CD14-positive monocyte (primary cell): ENCODE measurements at regions not wholly inside any gene's neighbourhood (a gene's known extent, or its start where the extent isn't known, plus 50 kb on each side); places are given as distances from the start of the nearest gene placed in this dataset.

Experiments used
- DNase-seq, 3 donors: peaks; one replicate each; pipeline ENCODE4 v3.0.0-alpha.2; 2011 to 2022
- H2AFZ ChIP-seq: 2 replicates; pipeline ENCODE4 v1.6.0; 2012; ENCODE audit warnings: mild to moderate bottlenecking, low read depth, low read length, inconsistent platforms; ENCODE audit not compliant: insufficient read depth, poor library complexity, severe bottlenecking
- H3K27ac ChIP-seq, 2 donors: 1 replicate in 1 of 2; 2 replicates in 1 of 2; pipeline ENCODE4 v1.5.1; 2012 to 2013; ENCODE audit warnings: low read length in 2 of 2, control low read depth in 1 of 2, inconsistent platforms in 1 of 2, low read depth in 1 of 2, mild to moderate bottlenecking in 1 of 2
- H3K27me3 ChIP-seq, 2 donors: one replicate each; pipeline versions ENCODE4 v1.6.0 to v1.6.1; 2011 to 2013; ENCODE audit warnings: low read length in 2 of 2; ENCODE audit not compliant: control insufficient read depth in 2 of 2, insufficient read depth in 2 of 2
- H3K36me3 ChIP-seq, 2 donors: replicated peaks in 1 of 2; 1 replicate in 1 of 2; 2 replicates in 1 of 2; pipeline versions ENCODE4 v1.5.1 to v1.6.1; 2012 to 2013; ENCODE audit warnings: low read length in 2 of 2, control low read depth in 1 of 2, inconsistent platforms in 1 of 2, mild to moderate bottlenecking in 1 of 2; ENCODE audit not compliant: insufficient read depth in 2 of 2, control insufficient read depth in 1 of 2
- H3K4me1 ChIP-seq, 2 donors: 1 replicate in 1 of 2; 2 replicates in 1 of 2; pipeline versions ENCODE4 v1.5.1 to v1.6.1; 2012 to 2013; ENCODE audit warnings: low read length in 2 of 2, control low read depth in 1 of 2, inconsistent platforms in 1 of 2, mild to moderate bottlenecking in 1 of 2, moderate library complexity in 1 of 2; ENCODE audit not compliant: insufficient read depth in 2 of 2, control insufficient read depth in 1 of 2
- H3K4me2 ChIP-seq: replicated peaks from 2 replicates; pipeline ENCODE3; 2012; ENCODE audit warnings: low read length, moderate library complexity, mild to moderate bottlenecking; ENCODE audit not compliant: poor library complexity, severe bottlenecking; ENCODE audit errors: extremely low read depth
- H3K4me3 ChIP-seq, 3 experiments: fragments of 200-600 bp in 1 of 3; sonication (generic) in 1 of 3; replicated peaks in 1 of 3; 1 replicate in 2 of 3; 2 replicates in 1 of 3; pipeline ENCODE4 v1.5.1; 2011 to 2013; ENCODE audit warnings: low read length in 3 of 3, mild to moderate bottlenecking in 3 of 3, control low read depth in 2 of 3, low read depth in 2 of 3, inconsistent platforms in 1 of 3, moderate library complexity in 1 of 3
- H3K79me2 ChIP-seq: 2 replicates; pipeline ENCODE4 v1.6.0; 2012; ENCODE audit warnings: mild to moderate bottlenecking, control low read depth, inconsistent platforms, low read length, moderate library complexity; ENCODE audit not compliant: insufficient read depth
- H3K9ac ChIP-seq: 2 replicates; pipeline ENCODE4 v1.6.0; 2017; ENCODE audit warnings: low read length, mild to moderate bottlenecking; ENCODE audit not compliant: insufficient read depth, poor library complexity, severe bottlenecking
- H3K9me3 ChIP-seq, 2 donors: replicated peaks in 1 of 2; 1 replicate in 1 of 2; 2 replicates in 1 of 2; pipeline versions ENCODE4 v1.5.1 to v1.6.1; 2012 to 2013; ENCODE audit warnings: low read length in 2 of 2, control low read depth in 1 of 2; ENCODE audit not compliant: control insufficient read depth in 1 of 2, insufficient read depth in 1 of 2
- H4K20me1 ChIP-seq: 2 replicates; pipeline ENCODE4 v1.6.0; 2012; ENCODE audit warnings: mild to moderate bottlenecking, low read length, control low read depth, moderate library complexity; ENCODE audit not compliant: insufficient read depth
- H3K27ac Mint-ChIP-seq, 7 donors: one replicate each; pipeline ENCODE4 v1.8.0; 2020; ENCODE audit warnings: mild to moderate bottlenecking in 7 of 7, mixed read lengths in 7 of 7, moderate library complexity in 6 of 7, inconsistent platforms in 2 of 7
- H3K27me3 Mint-ChIP-seq, 3 donors: one replicate each; pipeline ENCODE4 v1.8.0; 2021 to 2022; ENCODE audit warnings: low read depth in 3 of 3, mild to moderate bottlenecking in 3 of 3, mixed read lengths in 3 of 3, moderate library complexity in 3 of 3, inconsistent platforms in 1 of 3
- H3K36me3 Mint-ChIP-seq, 2 donors: one replicate each; pipeline ENCODE4 v1.8.0; 2020; ENCODE audit warnings: mixed read lengths in 2 of 2, inconsistent platforms in 1 of 2, mild to moderate bottlenecking in 1 of 2
- H3K4me1 Mint-ChIP-seq: one replicate; pipeline ENCODE4 v1.8.0; 2020; ENCODE audit warnings: mild to moderate bottlenecking, mixed read lengths
- H3K4me3 Mint-ChIP-seq, 2 donors: one replicate each; pipeline ENCODE4 v1.8.0; 2020; ENCODE audit warnings: mild to moderate bottlenecking in 2 of 2, mixed read lengths in 2 of 2, moderate library complexity in 1 of 2
- H3K9me3 Mint-ChIP-seq, 7 donors: one replicate each; pipeline ENCODE4 v1.8.0; 2020 to 2022; ENCODE audit warnings: mixed read lengths in 7 of 7, mild to moderate bottlenecking in 6 of 7, moderate library complexity in 6 of 7, inconsistent platforms in 2 of 7
- WGBS: methylation state at CpG from one replicate; pipeline ENCODE4 v1.1.5; 2013; ENCODE audit warnings: missing lambda C conversion rate; ENCODE audit not compliant: insufficient coverage; 5-methylcytosine and 5-hydroxymethylcytosine counted together
- intact Hi-C, 2 donors: fragments of 100-400 bp; cut with micrococcal nuclease; formaldehyde crosslinking; loops; one replicate each; pipeline versions ENCODE4 v1.15.0 to v1.15.1; 2023
- TF ChIP-seq, protein P1 (sequence below): fragments of 200-600 bp; IDR thresholded peaks from one replicate; pipeline ENCODE4 v1.8.0; 2022; ENCODE audit warnings: antibody characterized with exemption, mild to moderate bottlenecking

DNA sequence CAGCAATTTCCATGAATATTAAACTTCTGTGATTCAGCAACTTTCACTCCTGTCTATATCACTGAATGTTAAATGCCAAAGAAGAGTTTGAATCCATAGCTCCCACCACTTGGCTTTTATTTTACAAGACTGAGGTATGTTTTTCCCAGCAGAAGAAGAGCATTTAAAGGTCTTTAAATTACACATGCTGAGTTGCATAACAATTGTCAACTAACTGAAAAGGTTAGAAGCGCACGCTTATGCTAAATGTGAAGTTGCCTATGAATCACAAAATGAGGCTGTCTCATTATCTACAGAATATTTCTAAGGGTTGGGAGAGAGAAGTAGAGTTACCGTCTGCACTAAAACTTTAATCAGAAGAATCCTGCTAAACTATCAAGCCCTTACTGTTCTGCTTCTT, 1086.3 kb downstream of the FAM181B start:
- peaks cover 5 to 9% (median 9%) of the 10 kb centered on the region in 3 donors for H3K27me3 Mint-ChIP-seq
- H3K36me3 Mint-ChIP-seq: no peaks in the 10 kb centered on the region
- H3K4me1 Mint-ChIP-seq: no peaks in the 10 kb centered on the region
- no peaks in the 10 kb centered on the region for H3K9me3 Mint-ChIP-seq
- Histone ChIP-seq H2AFZ (no peak overlapping the region), H4K20me1 (no peaks in the 10 kb centered on the region), H3K4me2 (no peak overlapping the region), H3K36me3 (no peaks in the 10 kb centered on the region), H3K27ac (no peak overlapping the region), H3K79me2 (no peaks in the 10 kb centered on the region), H3K4me1 (no peaks in the 10 kb centered on the region), H3K4me3 (no peak overlapping the region), H3K9ac (no peak overlapping the region), H3K27me3 (peaks cover 2 to 9% of the 10 kb centered on the region in 2 donors), H3K9me3 (no peaks in the 10 kb centered on the region)
- no CpG with 5 or more reads among the region's 3 CpGs for WGBS
- TF ChIP-seq, protein P1, sequence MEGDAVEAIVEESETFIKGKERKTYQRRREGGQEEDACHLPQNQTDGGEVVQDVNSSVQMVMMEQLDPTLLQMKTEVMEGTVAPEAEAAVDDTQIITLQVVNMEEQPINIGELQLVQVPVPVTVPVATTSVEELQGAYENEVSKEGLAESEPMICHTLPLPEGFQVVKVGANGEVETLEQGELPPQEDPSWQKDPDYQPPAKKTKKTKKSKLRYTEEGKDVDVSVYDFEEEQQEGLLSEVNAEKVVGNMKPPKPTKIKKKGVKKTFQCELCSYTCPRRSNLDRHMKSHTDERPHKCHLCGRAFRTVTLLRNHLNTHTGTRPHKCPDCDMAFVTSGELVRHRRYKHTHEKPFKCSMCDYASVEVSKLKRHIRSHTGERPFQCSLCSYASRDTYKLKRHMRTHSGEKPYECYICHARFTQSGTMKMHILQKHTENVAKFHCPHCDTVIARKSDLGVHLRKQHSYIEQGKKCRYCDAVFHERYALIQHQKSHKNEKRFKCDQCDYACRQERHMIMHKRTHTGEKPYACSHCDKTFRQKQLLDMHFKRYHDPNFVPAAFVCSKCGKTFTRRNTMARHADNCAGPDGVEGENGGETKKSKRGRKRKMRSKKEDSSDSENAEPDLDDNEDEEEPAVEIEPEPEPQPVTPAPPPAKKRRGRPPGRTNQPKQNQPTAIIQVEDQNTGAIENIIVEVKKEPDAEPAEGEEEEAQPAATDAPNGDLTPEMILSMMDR: no peak
- H3K27ac Mint-ChIP-seq: no peak overlapping the region
- intact Hi-C loops: loop anchor here in 1 of 2 donors (5.0 kb wide), 1 partner anchor 1050 kb away; no protein-coding TSS in a partner anchor
- no peak for DNase-seq
- no peak overlapping the region for H3K4me3 Mint-ChIP-seq

DNA sequence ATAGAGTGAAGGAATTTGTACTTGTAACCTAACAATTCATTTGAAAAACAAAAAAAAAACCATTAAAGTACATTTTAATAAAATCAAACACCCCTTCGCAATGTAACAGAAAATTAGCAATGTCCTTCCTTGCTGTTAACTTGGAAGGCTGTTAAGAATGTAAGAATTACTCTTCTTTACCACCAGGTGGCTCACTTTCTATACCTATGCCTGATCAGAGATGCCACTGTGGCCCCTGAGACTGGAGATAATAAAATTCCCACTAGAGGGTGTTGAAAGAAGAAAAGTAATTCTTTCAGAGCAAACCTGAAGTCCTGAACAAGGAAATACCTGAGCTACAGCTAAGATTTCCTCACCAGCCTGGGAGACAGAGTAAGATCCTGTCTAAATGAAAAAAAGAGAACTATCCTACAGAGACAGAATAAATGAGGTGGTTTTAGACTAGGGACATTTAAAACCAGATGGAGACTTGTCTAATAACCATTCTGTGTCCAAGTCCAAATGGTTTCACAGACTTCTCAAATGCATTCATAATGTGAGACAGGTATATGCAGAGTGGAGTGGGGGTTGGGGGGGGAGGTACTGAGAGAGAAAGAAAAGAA, 1089.3 kb downstream of the FAM181B start:
- no CpG with 5 or more reads among the region's 1 CpG for WGBS
- no peak overlapping the region for H3K4me3 Mint-ChIP-seq
- H3K9ac ChIP-seq: no peak overlapping the region
- intact Hi-C loops: loop anchor here in 1 of 2 donors (5.0 kb wide), 1 partner anchor 1058 kb away; no protein-coding TSS in a partner anchor
- no peak overlapping the region for H3K27ac Mint-ChIP-seq
- no peak overlapping the region for H3K4me3 ChIP-seq
- no peak overlapping the region for H2AFZ ChIP-seq
- no peaks in the 10 kb centered on the region for H3K9me3 Mint-ChIP-seq
- H3K36me3 Mint-ChIP-seq: no peaks in the 10 kb centered on the region
- no peaks in the 10 kb centered on the region for H3K79me2 ChIP-seq
- H3K9me3 ChIP-seq: no peaks in the 10 kb centered on the region
- H3K27me3 Mint-ChIP-seq: peaks cover 5 to 9% (median 8%) of the 10 kb centered on the region in 3 donors
- TF ChIP-seq, protein P1: peak; percentile 69
- no peaks in the 10 kb centered on the region for H3K4me1 ChIP-seq
- H3K4me1 Mint-ChIP-seq: no peaks in the 10 kb centered on the region
- DNase-seq: no peak
- H3K27ac ChIP-seq: no peak overlapping the region
- H4K20me1 ChIP-seq: no peaks in the 10 kb centered on the region
- H3K36me3 ChIP-seq: no peaks in the 10 kb centered on the region
- no peak overlapping the region for H3K4me2 ChIP-seq
- peaks cover 2 to 9% of the 10 kb centered on the region in 2 donors for H3K27me3 ChIP-seq
